ENCODE measurements at regions not wholly inside any gene's neighbourhood (a gene's known extent, or its start where the extent isn't known, plus 50 kb on each side); places are given as distances from the start of the nearest gene placed in this dataset.

- peak; percentile 0 for DNase-seq
Measured at GRCh38 chr16:87246269-87247065, 70.7 kb downstream of the C16orf95 start.

GRCh38 chr16:87248714-87249113 lies 68.5 kb downstream of the C16orf95 start:
- DNase-seq, result no peak

- no peak for DNase-seq
Measured at GRCh38 chr16:87249425-87249824, 67.8 kb downstream of the C16orf95 start.

- DNase-seq, result no peak
Measured at GRCh38 chr16:87250431-87250960, 66.7 kb downstream of the C16orf95 start.

- DNase-seq, result no peak
Measured at GRCh38 chr16:87252269-87252970, 64.8 kb downstream of the C16orf95 start.

All from NCI-H526 treated with DMSO at 0.1 percent for 48 hours (cell line).